ENCODE measurements at regions not wholly inside any gene's neighbourhood (a gene's known extent, or its start where the extent isn't known, plus 50 kb on each side); places are given as distances from the start of the nearest gene placed in this dataset.
"Not testable (repeated sequence)": the region's sequence is repeated elsewhere in the genome, so short reads cannot be mapped to it uniquely, and the experiment has no call there.

DNA sequence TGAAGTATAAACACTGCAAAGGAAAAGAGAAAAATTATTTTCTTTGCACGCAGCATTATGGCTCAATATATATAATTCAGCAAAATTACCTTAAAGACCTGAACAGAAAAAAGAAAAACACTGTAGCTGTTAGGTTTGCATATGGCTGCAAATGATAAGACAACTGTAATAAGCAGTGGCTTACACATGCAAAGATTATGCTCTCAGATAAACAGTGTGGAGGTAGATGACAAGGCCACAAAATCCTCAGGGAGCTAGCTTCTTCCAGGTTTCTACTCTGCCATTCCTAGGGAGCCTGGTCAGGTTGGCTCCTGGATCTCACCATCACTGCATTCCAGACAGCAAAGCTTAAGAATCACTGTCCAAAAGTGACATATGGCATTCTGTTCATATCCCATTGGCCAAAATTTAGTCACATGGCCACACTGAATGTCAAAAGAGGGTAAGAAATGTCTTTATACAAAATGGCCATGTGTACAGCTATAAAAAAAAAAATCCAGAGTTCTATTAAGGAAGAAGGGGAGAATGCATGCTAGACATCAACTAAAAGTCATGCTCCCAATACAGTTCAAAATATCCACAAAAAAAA is 195.2 kb upstream of the SLC7A11 start:
- no peak for TF ChIP-seq POLR2A (IDR thresholded peaks at IDR 0.05)
- TF ChIP-seq, protein P1, sequence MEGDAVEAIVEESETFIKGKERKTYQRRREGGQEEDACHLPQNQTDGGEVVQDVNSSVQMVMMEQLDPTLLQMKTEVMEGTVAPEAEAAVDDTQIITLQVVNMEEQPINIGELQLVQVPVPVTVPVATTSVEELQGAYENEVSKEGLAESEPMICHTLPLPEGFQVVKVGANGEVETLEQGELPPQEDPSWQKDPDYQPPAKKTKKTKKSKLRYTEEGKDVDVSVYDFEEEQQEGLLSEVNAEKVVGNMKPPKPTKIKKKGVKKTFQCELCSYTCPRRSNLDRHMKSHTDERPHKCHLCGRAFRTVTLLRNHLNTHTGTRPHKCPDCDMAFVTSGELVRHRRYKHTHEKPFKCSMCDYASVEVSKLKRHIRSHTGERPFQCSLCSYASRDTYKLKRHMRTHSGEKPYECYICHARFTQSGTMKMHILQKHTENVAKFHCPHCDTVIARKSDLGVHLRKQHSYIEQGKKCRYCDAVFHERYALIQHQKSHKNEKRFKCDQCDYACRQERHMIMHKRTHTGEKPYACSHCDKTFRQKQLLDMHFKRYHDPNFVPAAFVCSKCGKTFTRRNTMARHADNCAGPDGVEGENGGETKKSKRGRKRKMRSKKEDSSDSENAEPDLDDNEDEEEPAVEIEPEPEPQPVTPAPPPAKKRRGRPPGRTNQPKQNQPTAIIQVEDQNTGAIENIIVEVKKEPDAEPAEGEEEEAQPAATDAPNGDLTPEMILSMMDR (IDR thresholded peaks at IDR 0.05), result no peak
- Histone ChIP-seq H3K27ac (no peak overlapping the region), H3K9me3 (no peaks in the 10 kb centered on the region), H3K36me3 (replicated peaks in 1 of 2; ENCODE audit: insufficient read depth in 1 of 2, low read depth in 2 of 2) (no peaks in the 10 kb centered on the region), H3K4me1 (no peaks in the 10 kb centered on the region), H3K27me3 (no peaks in the 10 kb centered on the region), H3K4me3 (no peak overlapping the region)
- no peak for ATAC-seq
- intact Hi-C loops (cut with DNase I), result no loop called here
- WGBS, 2 donors, result 75 to 83% methylated on average over 1 of the region's 1 CpG
- no peak for DNase-seq

DNA sequence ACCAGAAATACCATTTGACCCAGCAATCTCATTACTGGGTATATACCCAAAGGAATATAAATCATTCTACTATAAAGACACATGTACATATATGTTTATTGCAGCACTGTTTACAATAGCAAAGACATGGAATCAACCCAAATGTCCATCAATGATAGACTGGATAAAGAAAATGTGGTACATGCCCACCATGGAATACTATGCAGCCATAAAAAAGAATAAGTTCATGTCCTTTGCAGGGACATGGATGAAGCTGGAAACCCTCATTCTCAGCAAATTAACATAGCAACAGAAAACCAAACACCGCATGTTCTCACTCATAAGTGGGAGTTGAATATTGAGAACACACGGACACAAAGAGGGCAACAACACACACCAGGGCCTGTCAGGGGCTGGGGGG is 193.6 kb upstream of the SLC7A11 start:
- H3K36me3 ChIP-seq (replicated peaks in 1 of 2; ENCODE audit: insufficient read depth in 1 of 2, low read depth in 2 of 2); H3K4me3 ChIP-seq; H3K27me3 ChIP-seq; DNase-seq; H3K4me1 ChIP-seq; H3K27ac ChIP-seq; H3K9me3 ChIP-seq; intact Hi-C loops (cut with DNase I); ATAC-seq: not testable (repeated sequence)
- 85 to 92% methylated on average over 2 of the region's 2 CpGs for WGBS, 2 donors

DNA sequence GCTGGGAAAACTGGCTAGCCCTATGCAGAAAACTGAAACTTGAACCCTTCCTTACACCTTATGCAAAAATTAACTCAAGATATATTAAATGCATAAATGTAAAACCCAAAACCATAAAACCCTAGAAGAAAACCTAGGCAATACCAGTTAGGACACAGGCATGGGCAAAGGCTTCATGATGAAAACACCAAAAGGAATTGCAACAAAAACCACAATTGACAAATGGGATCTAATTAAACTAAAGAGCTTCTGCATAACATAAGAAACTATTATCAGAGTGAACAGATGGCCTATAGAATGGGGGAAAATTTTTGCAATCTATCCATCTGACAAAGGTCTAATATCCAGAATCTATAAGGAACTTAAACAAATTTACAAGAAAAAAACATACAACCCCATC is 192.9 kb upstream of the SLC7A11 start:
- H3K4me3 ChIP-seq, ATAC-seq: not testable (repeated sequence)

DNA sequence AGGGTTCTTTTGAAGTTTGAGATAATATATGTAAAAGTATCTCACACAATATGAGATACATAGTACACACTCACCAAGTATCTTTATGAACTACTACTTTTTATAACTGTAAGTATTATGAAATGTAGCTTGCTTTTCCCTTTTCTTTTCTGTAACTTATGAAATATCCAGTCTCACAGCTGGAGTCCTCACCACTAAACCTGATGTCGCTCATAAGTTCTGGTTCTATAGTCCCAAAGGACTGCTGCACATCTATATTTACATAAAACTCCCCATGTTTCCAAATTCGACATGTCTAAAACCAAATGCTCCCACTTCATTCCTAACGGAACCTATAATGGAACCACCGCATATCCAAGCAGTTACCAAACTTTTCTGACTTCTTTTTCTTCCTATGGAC is 186.5 kb upstream of the SLC7A11 start:
- WGBS, 2 donors, result 90 to 93% methylated on average over 4 of the region's 4 CpGs
- Histone ChIP-seq H3K4me1 (no peaks in the 10 kb centered on the region), H3K36me3 (replicated peaks in 1 of 2; ENCODE audit: insufficient read depth in 1 of 2, low read depth in 2 of 2) (no peaks in the 10 kb centered on the region), H3K27me3 (no peaks in the 10 kb centered on the region), H3K4me3 (no peak overlapping the region), H3K9me3 (no peaks in the 10 kb centered on the region), H3K27ac (no peak overlapping the region)
- DNase-seq (no peak), ATAC-seq (no peak)
- intact Hi-C loops (cut with DNase I), result no loop called here
- TF ChIP-seq POLR2A (IDR thresholded peaks at IDR 0.05), result no peak
- TF ChIP-seq, protein P1 (IDR thresholded peaks at IDR 0.05), result no peak

More for the DNA sequence above, 192.9 kb upstream of the SLC7A11 start:
- H3K27me3 ChIP-seq; H3K4me1 ChIP-seq; intact Hi-C loops (cut with DNase I); H3K27ac ChIP-seq; H3K9me3 ChIP-seq; DNase-seq; H3K36me3 ChIP-seq (replicated peaks in 1 of 2; ENCODE audit: insufficient read depth in 1 of 2, low read depth in 2 of 2): not testable (repeated sequence)

DNA sequence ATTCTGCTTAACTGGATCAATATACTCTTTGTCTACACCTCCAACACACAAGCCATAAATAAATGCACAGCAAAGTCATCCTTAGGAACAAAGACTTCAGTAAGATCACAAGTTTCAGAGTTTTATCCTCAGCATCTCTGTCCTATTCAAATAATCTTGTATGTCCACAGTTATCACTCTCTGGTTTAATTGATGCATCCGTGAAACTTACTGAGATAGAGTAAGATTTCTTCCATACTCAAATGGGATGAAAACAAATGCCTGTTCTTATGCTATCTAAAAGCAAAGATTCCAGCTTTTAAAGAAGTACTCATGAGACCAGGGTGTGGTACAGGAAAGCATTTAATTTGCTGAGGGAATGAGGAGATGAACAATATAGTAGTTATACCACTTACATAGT is 184.6 kb upstream of the SLC7A11 start:
- Histone ChIP-seq H3K9me3 (no peaks in the 10 kb centered on the region), H3K27me3 (no peaks in the 10 kb centered on the region), H3K27ac (no peak overlapping the region), H3K36me3 (replicated peaks in 1 of 2; ENCODE audit: insufficient read depth in 1 of 2, low read depth in 2 of 2) (no peaks in the 10 kb centered on the region), H3K4me3 (no peak overlapping the region), H3K4me1 (no peaks in the 10 kb centered on the region)
- DNase-seq (no peak), ATAC-seq (no peak)
- intact Hi-C loops (cut with DNase I), result no loop called here
- no peak for TF ChIP-seq POLR2A (IDR thresholded peaks at IDR 0.05)
- TF ChIP-seq, protein P1 (IDR thresholded peaks at IDR 0.05), result no peak
- 84 to 94% methylated on average over 1 of the region's 1 CpG for WGBS, 2 donors

DNA sequence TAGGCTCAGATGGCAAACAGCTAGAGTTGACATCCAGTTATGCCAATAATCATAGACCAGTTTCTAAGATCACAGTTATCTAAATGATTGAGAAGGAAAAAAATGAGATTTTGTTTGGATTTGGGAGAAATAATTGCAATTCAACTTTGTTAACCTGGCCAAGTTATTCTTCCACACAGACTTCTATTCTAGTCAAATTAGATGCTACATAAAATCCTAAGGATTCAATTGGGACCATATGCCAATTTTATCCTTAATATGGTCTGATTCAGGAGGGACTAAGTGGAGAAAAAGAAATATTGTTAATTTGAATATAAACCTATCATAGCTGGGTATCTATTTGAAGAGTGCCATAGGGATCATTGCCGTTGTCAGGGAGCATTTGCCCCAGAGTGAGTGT is 178.3 kb upstream of the SLC7A11 start:
- intact Hi-C loops (cut with DNase I), result no loop called here

More for the DNA sequence above, 178.3 kb upstream of the SLC7A11 start:
- Histone ChIP-seq H3K4me3 (no peak overlapping the region), H3K27ac (no peak overlapping the region), H3K36me3 (replicated peaks in 1 of 2; ENCODE audit: insufficient read depth in 1 of 2, low read depth in 2 of 2) (no peaks in the 10 kb centered on the region), H3K27me3 (no peaks in the 10 kb centered on the region), H3K4me1 (no peaks in the 10 kb centered on the region), H3K9me3 (no peaks in the 10 kb centered on the region)
- no peak for ATAC-seq
- DNase-seq, result no peak
- no peak for TF ChIP-seq POLR2A (IDR thresholded peaks at IDR 0.05)
- TF ChIP-seq, protein P1 (IDR thresholded peaks at IDR 0.05), result no peak
- 70 to 93% methylated on average over 1 of the region's 1 CpG for WGBS, 2 donors
